ENCODE measurements at regions not wholly inside any gene's neighbourhood (a gene's known extent, or its start where the extent isn't known, plus 50 kb on each side); places are given as distances from the start of the nearest gene placed in this dataset.

DNA sequence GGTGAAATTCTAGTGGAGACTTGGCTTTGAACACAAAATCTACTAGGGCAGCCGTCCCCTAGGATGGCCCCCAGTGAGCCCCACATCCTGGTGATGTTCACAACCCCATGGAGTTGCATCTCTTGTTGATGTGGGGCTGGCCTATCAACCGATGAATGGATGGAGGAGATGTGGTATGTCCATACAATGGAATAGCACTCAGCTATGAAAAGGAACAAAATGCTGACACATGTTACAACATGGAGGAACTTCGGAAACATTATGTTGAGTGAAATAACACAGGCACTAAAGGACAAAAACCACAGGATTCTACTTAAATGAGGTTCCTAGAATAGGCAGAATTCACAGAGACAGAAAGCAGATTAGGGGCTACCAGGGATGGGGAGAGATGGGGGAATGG, 80.1 kb upstream of the ASAP2 start:
- TF ChIP-seq, protein P1, sequence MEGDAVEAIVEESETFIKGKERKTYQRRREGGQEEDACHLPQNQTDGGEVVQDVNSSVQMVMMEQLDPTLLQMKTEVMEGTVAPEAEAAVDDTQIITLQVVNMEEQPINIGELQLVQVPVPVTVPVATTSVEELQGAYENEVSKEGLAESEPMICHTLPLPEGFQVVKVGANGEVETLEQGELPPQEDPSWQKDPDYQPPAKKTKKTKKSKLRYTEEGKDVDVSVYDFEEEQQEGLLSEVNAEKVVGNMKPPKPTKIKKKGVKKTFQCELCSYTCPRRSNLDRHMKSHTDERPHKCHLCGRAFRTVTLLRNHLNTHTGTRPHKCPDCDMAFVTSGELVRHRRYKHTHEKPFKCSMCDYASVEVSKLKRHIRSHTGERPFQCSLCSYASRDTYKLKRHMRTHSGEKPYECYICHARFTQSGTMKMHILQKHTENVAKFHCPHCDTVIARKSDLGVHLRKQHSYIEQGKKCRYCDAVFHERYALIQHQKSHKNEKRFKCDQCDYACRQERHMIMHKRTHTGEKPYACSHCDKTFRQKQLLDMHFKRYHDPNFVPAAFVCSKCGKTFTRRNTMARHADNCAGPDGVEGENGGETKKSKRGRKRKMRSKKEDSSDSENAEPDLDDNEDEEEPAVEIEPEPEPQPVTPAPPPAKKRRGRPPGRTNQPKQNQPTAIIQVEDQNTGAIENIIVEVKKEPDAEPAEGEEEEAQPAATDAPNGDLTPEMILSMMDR (conservative IDR thresholded peaks at IDR 0.05; ENCODE audit: low read length): no peak
- TF ChIP-seq EZH2phosphoT487 (IDR thresholded peaks at IDR 0.05; ENCODE audit: borderline replicate concordance): no peak
